Heart left ventricle (tissue), 13 donors: ENCODE measurements at regions not wholly inside any gene's neighbourhood (a gene's known extent, or its start where the extent isn't known, plus 50 kb on each side); places are given as distances from the start of the nearest gene placed in this dataset.

Experiments
- CTCF ChIP-seq, 12 donors: fragments of 200-600 bp; sonication (generic) in 4 of 12; IDR thresholded peaks; one replicate each; pipeline versions ENCODE4 v1.5.0 to v1.8.0; 2018 to 2022; ENCODE audit warnings: antibody characterized with exemption in 12 of 12, mild to moderate bottlenecking in 5 of 12
- POLR2A ChIP-seq, 2 donors: fragments of 450-650 bp; IDR thresholded peaks; one replicate each; pipeline ENCODE4 v1.6.1; 2017; ENCODE audit warnings: antibody characterized with exemption in 2 of 2, mild to moderate bottlenecking in 2 of 2, moderate library complexity in 2 of 2
- donor health status: ischemic (EF 13 %, LVEDD 7.1; RV severe dilation, severe dysfunction).
- donor health status: DM: no; HTN: yes; CAD: no.
- donor health status: DM: no; HTN: no; CAD: no.
- donor health status: ischemic (EF 25% LVEDD 6.9; RV normal size, moderate dysfunction).
- donor health status: ischemic (EF 25% LVEDD 5.7; RV mildly dilated, moderate dysfunction).
- donor health status: ischemic (EF 35%, LVEDD 5.7; RV mildly dilated, moderate dysfunction).
- donor health status: nonischemic (EF 11% LVEDD 7.7; RV severe dilation, severe dysfunction).
- donor health status: DM: yes; HTN: yes; CAD: no.
- donor health status: PGD.
- donor health status: ischemic (EF 29% LVEDD 5.4; RV normal size, mild dysfunction).
- donor health status: nonischemic (EF 23%, LVEDD 6.1; RV moderate dilation, normal function).

- TF ChIP-seq CTCF (IDR thresholded peaks at IDR 0.05) (no peak), POLR2A (IDR thresholded peaks at IDR 0.05) (no peak)
Observed at GRCh38 chr2:66201242-66201641, 233.7 kb upstream of the MEIS1 start.
